Psoas muscle (tissue), 7 donors: ENCODE measurements at regions not wholly inside any gene's neighbourhood (a gene's known extent, or its start where the extent isn't known, plus 50 kb on each side); places are given as distances from the start of the nearest gene placed in this dataset.

Experiments used
- ATAC-seq, 4 donors: fragments of 200-7000 bp; cut with Tn5 transposase; one replicate each; pipeline ENCODE4 v1.9.1; 2020; ENCODE audit warnings: moderate library complexity in 3 of 4, mild to moderate bottlenecking in 2 of 4
- DNase-seq, 2 donors: peaks; one replicate each; pipeline ENCODE4 v3.0.0-alpha.2; 2020
- H3K27ac ChIP-seq: fragments of 200-600 bp; one replicate; pipeline ENCODE4 v1.8.0; 2022
- H3K27me3 ChIP-seq, 3 donors: fragments of 200-600 bp in 1 of 3; one replicate each; pipeline versions ENCODE4 v1.6.1 to v1.8.0; 2013 to 2022; ENCODE audit warnings: low read length in 2 of 3, mild to moderate bottlenecking in 2 of 3, moderate library complexity in 1 of 3; ENCODE audit not compliant: insufficient read depth in 3 of 3
- H3K36me3 ChIP-seq, 2 donors: fragments of 200-600 bp in 1 of 2; one replicate each; pipeline versions ENCODE4 v1.6.1 to v1.8.0; 2013 to 2022; ENCODE audit warnings: low read depth in 1 of 2, mild to moderate bottlenecking in 1 of 2, moderate library complexity in 1 of 2; ENCODE audit not compliant: insufficient read depth in 1 of 2
- H3K4me1 ChIP-seq: fragments of 200-600 bp; one replicate; pipeline ENCODE4 v1.8.0; 2022
- H3K4me3 ChIP-seq: fragments of 200-600 bp; one replicate; pipeline ENCODE4 v1.8.0; 2022; ENCODE audit warnings: mild to moderate bottlenecking
- H3K9me3 ChIP-seq: fragments of 200-600 bp; one replicate; pipeline ENCODE4 v1.8.0; 2022
- WGBS, 3 donors: extraction: QIAGEN DNeasy Blood & Tissue Kit; methylation state at CpG; one replicate each; pipeline versions ENCODE4 v1.1.6 to v1.1.7; 2013; 5-methylcytosine and 5-hydroxymethylcytosine counted together
- intact Hi-C, 2 donors: fragments of 100-400 bp; cut with DNase I; formaldehyde crosslinking; loops; one replicate each; pipeline versions ENCODE4 v1.11.0 to v1.14.2; 2022
- TF ChIP-seq, protein P1 (sequence below): fragments of 200-600 bp; IDR thresholded peaks from one replicate; pipeline ENCODE4 v1.8.0; 2022; ENCODE audit warnings: antibody characterized with exemption
- donor health status: healthy with polysubstance abuse.
- donor health status: DM: no; HTN: no; CAD: no; lungs with moderate emphysema.
- donor health status: Bipolar disorder and iron deficiency.
- donor health status: healthy.
- donor health status: DM: yes; HTN: yes; CAD: no.
- donor health status: DM: no; HTN: no; CAD: no.
- donor health status: DM: yes; HTN: yes; CAD: no.

DNA sequence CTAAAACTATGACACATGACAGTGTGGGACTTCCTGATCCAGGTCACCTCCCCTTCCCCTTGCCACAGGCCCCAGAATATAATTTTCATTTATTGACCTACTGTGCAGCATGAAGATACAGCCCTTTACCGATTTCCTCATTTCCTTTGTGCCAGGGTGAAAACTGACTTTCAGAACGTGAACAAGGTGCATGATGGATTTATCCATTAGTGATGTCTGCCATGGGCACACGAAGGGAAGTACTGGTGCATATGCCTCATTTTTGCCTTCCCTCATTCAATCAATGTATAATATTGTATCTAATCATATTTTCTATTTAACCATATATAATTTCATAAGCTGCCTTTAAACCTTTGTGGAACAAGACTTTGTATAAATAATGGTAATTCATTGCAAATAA lies 144.4 kb upstream of the WNT4 start:
- H3K27me3 ChIP-seq = peaks cover 0 to 27% (median 5%) of the 10 kb centered on the region in 3 donors
- no peak for ATAC-seq
- H3K27ac ChIP-seq = no peak overlapping the region
- intact Hi-C loops = no loop called here
- H3K4me1 ChIP-seq = no peaks in the 10 kb centered on the region
- H3K9me3 ChIP-seq = no peaks in the 10 kb centered on the region
- H3K4me3 ChIP-seq = no peak overlapping the region
- WGBS, 3 donors = 75 to 83% (median 78%) methylated on average over 3 of the region's 3 CpGs
- TF ChIP-seq, protein P1, sequence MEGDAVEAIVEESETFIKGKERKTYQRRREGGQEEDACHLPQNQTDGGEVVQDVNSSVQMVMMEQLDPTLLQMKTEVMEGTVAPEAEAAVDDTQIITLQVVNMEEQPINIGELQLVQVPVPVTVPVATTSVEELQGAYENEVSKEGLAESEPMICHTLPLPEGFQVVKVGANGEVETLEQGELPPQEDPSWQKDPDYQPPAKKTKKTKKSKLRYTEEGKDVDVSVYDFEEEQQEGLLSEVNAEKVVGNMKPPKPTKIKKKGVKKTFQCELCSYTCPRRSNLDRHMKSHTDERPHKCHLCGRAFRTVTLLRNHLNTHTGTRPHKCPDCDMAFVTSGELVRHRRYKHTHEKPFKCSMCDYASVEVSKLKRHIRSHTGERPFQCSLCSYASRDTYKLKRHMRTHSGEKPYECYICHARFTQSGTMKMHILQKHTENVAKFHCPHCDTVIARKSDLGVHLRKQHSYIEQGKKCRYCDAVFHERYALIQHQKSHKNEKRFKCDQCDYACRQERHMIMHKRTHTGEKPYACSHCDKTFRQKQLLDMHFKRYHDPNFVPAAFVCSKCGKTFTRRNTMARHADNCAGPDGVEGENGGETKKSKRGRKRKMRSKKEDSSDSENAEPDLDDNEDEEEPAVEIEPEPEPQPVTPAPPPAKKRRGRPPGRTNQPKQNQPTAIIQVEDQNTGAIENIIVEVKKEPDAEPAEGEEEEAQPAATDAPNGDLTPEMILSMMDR = no peak
- DNase-seq = no peak
- no peaks in the 10 kb centered on the region for H3K36me3 ChIP-seq

DNA sequence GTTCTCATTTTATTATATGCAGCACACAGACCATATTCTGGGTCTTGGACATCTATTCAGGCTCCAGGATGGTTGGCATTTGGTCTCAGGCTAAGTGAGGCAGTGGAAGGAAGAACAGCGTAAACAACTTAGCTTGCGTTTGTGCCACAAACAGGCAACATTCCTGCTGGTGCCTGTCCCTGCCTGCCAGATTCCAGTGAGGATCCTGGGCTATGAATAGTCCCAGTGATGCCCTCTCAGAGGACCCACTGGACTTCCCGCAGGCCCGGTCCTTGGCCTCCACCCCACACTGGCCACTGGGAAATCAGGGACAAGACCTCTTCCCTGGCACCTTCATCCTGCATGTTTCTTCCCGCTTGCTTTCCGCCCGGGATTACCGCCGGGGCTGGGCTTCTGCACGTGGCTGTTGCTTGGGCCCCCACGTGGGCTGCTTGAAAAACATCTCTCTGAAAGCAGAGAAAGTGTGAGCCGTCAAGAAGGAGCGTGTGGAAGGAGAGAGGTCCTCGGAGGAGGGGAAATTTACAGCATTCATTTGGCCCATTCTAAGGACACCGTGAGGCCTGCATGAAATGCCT lies 145.1 kb upstream of the WNT4 start:
- ATAC-seq (no peak), DNase-seq (no peak)
- H3K27me3 ChIP-seq = peaks cover 0 to 34% (median 5%) of the 10 kb centered on the region in 3 donors
- no peaks in the 10 kb centered on the region for H3K4me1 ChIP-seq
- H3K4me3 ChIP-seq = no peak overlapping the region
- WGBS, 3 donors = 31 to 39% (median 38%) methylated on average over 15 of the region's 15 CpGs
- no peak overlapping the region for H3K27ac ChIP-seq
- H3K36me3 ChIP-seq = no peaks in the 10 kb centered on the region
- intact Hi-C loops = no loop called here
- TF ChIP-seq, protein P1 = no peak
- no peaks in the 10 kb centered on the region for H3K9me3 ChIP-seq

DNA sequence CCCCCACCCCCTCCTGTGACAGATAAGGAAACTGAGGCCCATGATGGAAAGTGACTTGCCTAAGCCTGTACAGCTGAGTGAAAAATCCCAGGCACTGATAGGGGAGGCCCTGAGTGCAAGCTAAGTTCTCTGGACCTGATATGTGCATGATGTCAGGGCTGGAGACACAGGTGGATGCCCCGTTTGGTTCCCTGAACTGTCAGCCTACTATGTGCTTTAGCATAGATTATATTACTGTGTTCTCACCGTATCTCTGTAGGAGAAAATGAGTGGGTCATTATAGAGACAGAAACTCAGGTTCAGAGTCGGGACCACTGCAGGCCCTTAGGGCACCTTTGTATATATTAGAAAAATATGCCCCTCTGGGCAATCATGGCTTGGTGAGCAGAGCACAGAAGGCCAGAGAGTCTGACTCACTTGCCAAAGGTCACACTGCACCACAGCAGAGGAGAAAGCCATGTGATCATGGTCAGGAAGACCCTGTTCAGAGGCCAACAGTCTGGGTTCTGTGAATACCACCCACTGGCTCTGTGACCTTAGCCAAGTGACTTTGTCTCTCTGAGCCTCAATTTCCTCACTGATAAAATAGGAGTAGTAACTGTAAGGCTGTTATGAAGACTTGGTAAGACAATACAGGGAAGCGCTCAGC lies 145.8 kb upstream of the WNT4 start:
- intact Hi-C loops = loop anchor here in 1 of 2 donors (1.0 kb wide), 1 partner anchor 37 kb away; no protein-coding TSS in a partner anchor
- Histone ChIP-seq H3K36me3 (no peaks in the 10 kb centered on the region), H3K27me3 (peaks cover 0 to 31% (median 5%) of the 10 kb centered on the region in 3 donors), H3K4me3 (no peak overlapping the region), H3K27ac (no peak overlapping the region), H3K9me3 (no peaks in the 10 kb centered on the region), H3K4me1 (no peaks in the 10 kb centered on the region)
- DNase-seq (no peak), ATAC-seq (no peak)
- TF ChIP-seq, protein P1 = no peak
- 73 to 87% (median 80%) methylated on average over 4 of the region's 4 CpGs for WGBS, 3 donors

DNA sequence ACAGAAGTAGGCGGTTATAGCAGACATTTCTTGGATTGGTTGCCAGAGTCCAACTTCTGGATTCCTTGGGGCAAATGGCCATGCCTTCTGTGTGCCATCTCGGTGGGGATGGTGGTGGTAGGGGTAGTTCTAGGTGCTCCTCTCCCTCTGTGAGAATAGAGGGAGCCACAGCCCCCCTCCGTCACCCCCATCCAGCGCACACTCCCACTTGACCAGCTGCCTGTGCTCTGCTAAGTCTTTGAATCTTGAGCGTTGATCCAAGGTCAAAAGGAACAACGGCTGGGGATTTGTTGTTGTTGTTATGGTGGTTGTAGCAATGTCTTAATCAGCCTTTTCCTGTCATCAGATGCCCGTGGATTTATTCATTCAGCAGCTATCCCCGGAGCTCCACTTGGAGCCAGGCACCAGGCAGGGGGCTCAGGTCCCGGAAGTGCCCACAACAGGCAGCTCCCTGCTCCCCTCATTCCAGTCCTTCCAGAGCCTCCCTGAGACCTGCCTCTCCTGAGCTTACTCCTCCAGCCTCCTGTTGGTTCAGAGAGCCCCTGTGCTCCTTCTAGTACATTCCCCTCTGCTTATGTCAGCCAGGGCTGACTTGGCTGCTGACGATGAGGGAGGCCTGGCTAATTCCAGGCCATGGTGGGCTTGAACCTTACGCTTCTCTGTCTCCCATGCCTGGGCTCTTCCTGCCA lies 146.6 kb upstream of the WNT4 start:
- no peak overlapping the region for H3K4me3 ChIP-seq
- WGBS, 3 donors = 56 to 65% (median 60%) methylated on average over 11 of the region's 11 CpGs
- ATAC-seq (no peak), DNase-seq (no peak)
- TF ChIP-seq, protein P1 = no peak
- intact Hi-C loops = loop anchor here in 1 of 2 donors (1.0 kb wide), 1 partner anchor 36 kb away; no protein-coding TSS in a partner anchor
- H3K27ac ChIP-seq = no peak overlapping the region
- H3K4me1 ChIP-seq = no peaks in the 10 kb centered on the region
- H3K27me3 ChIP-seq = peaks cover 0 to 35% (median 5%) of the 10 kb centered on the region in 3 donors
- no peaks in the 10 kb centered on the region for H3K9me3 ChIP-seq
- H3K36me3 ChIP-seq = no peaks in the 10 kb centered on the region
